Activated CD8-positive, alpha-beta memory T cell treated with anti-CD3 and anti-CD28 coated beads, Interleukin-2, amount 50 U/mL, for 4 hours (primary cell): ENCODE measurements at regions not wholly inside any gene's neighbourhood (a gene's known extent, or its start where the extent isn't known, plus 50 kb on each side); places are given as distances from the start of the nearest gene placed in this dataset.
"Not testable (repeated sequence)": the region's sequence is repeated elsewhere in the genome, so short reads cannot be mapped to it uniquely, and the experiment has no call there.

ENCODE experiments used
- DNase-seq: peaks from one replicate; pipeline ENCODE4 v3.0.0-alpha.2; 2020

- not testable (repeated sequence) for DNase-seq
These were observed 974.5 kb downstream of the MCTP2 start for GRCh38 chr15:95205830-95206229.

- no peak for DNase-seq
These were observed 976.7 kb downstream of the MCTP2 start for GRCh38 chr15:95208071-95208470.

DNA sequence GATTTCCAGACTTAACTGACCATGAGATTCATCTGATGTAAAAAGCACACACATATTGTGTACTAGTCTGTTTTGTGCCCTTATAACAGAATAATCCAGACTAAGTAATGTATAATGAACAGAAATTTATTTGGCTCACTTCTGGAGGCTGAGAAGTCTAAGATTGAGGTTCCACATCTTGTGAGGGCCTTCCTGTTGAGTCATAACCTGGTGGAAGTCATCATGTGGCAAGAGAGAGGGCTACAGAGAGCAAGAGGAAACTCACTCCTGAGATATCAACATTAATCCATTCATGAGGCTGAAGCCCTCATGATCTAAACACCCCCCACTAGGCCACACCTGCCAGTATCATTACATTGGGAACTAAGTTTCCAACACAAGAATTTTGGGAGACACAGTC, 977.6 kb downstream of the MCTP2 start:
- DNase-seq = no peak

DNA sequence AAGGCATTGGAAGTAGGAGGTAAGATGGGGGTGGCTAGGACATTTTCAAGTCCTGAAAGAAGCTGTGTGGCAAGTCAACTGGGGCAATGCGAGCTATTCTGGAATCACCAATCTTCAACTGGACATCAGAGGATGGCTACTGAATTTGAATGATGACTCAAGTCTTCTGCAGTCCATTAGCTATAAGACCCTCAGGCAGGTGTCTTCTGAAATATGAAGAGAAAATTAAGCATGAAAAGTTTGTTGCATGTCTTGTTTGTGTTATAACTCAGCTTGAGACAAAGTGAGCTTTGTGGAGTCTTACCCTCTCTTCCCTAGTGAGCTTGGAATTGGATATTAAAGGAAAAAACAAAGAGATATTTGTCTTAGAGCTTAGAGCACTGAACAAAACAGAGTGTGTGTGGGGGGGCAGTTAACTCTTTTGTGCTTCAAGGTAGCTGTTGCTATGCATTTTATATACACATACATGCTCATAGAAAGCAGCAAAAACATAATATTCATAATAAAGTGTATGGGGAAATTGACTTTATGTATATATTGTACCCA, 979.1 kb downstream of the MCTP2 start:
- DNase-seq = no peak

GRCh38 chr15:95215017-95215416, 983.7 kb downstream of the MCTP2 start:
- no peak for DNase-seq

- no peak for DNase-seq
These were observed 995.5 kb downstream of the MCTP2 start for GRCh38 chr15:95226835-95227234.

DNA sequence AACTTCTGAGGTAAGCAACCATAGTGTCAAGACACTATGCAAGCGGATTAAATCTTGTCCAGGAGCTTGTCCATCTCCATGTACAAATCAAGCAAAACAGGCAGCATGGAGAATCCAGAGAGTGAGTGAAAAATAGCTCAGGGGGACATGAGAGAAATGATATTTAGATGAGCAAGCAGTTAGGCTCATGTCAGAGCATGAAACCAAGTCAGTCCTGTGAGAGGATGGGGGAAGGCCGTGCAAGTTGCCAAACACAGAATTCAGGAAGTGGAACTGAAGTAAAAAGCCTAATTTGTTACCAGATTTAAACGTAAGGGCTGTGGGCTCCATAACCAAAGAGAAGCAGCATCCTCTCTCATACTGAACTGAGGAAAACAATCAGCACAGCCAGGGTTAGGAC, 995.9 kb downstream of the MCTP2 start:
- no peak for DNase-seq

- no peak for DNase-seq
These were observed 997.6 kb downstream of the MCTP2 start for GRCh38 chr15:95228856-95229555.

- DNase-seq = no peak
These were observed 1003.7 kb downstream of the MCTP2 start for GRCh38 chr15:95235033-95235432.

DNA sequence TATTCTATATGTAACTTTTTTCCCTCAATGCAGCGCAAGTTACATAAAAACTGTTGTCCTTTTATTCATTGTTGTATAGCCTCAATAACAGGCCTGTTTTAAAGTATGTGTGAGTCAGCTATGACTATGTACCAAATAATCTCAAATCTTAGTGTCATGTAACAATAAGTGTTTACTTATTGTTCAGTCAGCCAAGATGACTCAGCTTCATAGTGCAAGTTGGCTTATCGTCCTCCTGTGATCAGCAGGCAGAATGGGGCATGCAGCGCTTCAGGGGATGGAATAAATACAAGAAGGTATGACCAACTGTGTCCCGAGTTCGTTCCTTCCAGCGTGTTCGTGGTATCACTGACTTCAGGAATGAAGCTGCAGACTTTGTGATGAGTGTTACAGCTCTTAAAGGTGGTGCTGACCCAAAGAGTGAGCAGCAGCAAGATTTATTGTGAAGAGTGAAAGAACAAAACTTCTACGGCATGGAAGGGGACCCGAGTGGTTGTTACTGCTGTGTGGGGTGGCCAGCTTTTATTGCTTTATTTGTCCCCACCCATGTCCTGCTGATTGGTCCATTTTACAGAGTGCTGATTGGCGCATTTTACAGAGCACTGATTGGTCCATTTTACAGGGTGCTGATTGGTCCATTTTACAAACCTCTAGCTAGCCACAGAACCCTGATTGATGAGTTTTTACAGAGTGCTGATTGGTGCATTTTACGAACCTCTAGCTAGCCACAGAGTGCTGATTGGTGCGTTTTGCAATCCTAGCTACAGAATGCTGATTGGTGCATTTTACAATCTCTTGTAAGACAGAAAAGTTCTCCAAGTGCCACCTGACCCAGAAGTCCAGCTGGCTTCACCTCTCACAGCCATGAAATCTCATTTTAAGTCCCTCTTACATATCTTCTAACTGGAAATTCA, 1016.0 kb downstream of the MCTP2 start:
- no peak for DNase-seq

DNA sequence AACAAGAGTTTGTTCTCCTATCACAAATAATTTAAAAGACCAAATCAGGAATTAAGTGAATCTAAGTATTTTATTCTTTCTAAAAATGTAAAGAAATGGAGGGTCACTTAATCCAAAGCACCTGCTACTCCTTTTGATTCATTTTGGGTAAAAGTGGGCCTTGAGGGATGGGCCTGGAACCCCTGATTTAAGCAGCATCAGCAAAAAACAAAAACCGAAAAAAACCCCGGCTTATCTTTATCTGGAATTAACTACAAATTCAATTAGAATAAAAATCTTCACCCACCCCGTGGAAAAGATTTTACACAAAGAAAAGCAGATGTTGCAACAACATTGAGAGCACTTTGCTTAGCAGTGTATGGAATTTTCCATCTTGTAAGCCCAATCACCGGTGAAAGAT, 1018.2 kb downstream of the MCTP2 start:
- no peak for DNase-seq

DNA sequence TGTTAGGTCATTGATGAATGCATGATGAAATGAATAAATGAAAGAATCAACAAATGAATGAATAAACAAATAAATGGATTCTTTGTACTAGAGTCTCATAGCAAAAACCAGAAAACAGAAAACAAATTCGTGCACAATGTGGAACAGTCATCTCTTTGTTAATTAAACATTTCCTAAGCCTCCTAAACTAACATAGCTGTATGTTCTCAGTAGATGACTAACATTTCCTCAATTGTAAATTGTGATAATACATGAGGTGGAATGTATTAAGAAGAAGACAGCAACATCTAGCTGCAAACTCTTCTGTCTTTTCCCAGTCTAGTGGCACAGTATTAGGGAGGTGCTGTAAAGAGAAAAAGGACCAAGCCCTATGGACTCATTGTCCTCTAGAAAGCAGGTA, 1021.0 kb downstream of the MCTP2 start:
- DNase-seq = no peak

DNA sequence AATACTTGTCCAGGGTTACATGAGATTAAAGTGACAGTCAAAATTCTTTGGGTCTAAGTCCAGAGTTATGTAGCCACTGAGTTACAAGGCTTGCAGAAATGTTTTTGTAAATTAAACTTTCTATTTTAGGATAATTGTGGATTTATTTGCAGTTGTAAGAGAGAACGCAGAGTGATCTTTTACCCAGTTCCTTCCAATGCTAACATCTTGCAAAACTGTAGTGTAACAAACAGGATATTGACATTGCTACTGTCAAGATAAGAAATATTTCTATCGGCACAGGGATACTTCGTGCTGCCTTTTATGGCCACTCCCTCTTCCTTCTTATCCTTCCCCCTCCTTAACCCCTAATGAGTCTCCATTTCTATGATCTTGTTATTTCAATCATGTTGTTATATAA, 1022.9 kb downstream of the MCTP2 start:
- DNase-seq = no peak

DNA sequence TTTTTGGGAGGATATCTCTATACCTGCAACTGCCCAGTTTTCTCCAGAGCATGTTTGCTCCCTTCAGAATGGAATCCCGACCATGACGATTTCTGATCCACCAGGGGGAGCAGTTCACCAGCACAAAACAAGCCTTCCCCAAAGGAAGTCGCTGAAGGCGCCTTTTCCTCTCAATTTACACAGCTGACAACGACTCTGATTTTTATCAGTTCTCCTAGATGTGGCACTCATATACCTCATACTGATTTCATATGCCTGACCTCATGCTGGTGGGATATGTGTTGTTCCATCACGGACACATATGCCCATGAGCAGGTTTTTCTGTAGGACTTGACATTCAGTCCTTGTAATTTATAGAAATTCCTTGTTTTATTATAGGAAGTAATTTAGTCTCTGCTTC, 1028.2 kb downstream of the MCTP2 start:
- peak; percentile 32 for DNase-seq

DNA sequence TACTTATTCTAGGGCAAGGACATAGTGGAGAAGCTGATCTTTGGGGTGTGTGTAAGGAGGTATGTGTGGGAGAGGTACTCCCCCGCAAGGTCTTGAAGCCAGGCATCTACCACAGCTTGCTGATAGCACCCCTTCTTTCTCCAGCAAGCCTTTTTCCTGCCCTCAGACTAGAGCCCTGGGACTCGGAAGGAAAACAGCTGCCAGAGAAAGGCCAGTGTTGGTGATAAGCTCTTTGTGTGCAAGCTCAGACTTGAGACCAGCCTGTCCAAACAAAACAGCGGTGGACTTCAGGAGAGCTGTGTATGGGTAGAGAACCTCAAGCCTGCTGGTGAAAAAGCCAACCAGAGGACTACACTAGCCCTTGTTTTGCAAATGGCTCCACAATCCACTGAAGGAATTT, 1028.6 kb downstream of the MCTP2 start:
- DNase-seq = no peak

- no peak for DNase-seq
These were observed 1029.5 kb downstream of the MCTP2 start for GRCh38 chr15:95260856-95261255.

DNA sequence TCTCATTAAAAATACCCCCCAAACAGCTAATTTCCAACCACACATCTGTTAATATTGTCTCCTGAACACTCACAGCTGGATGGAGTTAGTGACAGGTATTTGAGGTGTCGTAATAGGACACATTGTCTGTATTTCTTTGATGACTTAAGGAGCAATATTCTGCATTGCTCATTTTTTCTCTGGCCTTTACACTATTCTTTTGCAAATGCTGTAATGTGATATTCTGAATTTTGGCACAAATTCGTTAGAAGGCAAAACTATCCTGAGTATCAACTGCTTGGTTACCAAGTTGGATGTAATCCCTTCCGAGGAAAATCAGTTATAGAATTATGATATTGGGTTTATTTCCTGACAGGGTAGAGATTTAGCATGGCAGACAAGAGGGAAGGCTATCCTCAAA, 1030.2 kb downstream of the MCTP2 start:
- DNase-seq = no peak

DNA sequence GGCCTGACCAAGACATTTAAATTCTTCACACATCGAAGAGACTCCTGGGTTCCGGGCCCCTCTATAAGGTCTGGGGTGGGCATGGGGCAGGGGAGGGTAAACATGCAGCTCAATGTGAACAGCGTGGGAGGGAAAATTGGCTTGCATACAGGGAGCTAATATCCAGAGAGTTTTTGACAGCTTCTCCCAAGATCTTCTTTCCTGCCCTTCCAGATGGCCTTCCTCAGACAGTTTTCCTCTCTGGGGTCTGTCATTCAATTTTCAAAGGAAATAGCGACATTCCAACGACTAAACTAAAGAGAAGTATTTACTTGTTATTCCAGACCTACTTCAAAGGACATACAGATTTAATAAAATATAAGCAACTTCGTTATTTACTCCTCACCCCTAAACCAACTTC, 1030.6 kb downstream of the MCTP2 start:
- no peak for DNase-seq

- DNase-seq = no peak
These were observed 1031.7 kb downstream of the MCTP2 start for GRCh38 chr15:95262866-95263564.

DNA sequence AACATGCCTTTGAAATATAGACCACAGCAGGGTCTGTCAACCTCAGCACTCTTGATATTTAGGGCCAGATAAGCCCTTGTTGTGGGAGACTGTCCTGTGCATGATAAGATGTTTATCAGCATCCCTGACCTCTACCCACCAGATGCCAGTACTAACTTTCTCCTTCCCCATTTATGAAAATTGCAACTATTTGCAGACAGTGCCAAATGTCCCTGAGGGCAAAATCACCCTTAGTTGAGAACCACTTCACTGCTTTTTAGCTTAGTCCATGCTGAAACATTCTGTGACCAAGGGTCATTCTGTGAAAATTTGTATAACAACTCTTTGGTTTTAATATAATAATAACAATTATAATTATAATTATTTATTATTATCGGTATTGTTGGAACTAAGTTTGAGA, 1032.4 kb downstream of the MCTP2 start:
- DNase-seq = no peak

GRCh38 chr15:95265419-95265997, 1034.1 kb downstream of the MCTP2 start:
- DNase-seq = no peak

DNA sequence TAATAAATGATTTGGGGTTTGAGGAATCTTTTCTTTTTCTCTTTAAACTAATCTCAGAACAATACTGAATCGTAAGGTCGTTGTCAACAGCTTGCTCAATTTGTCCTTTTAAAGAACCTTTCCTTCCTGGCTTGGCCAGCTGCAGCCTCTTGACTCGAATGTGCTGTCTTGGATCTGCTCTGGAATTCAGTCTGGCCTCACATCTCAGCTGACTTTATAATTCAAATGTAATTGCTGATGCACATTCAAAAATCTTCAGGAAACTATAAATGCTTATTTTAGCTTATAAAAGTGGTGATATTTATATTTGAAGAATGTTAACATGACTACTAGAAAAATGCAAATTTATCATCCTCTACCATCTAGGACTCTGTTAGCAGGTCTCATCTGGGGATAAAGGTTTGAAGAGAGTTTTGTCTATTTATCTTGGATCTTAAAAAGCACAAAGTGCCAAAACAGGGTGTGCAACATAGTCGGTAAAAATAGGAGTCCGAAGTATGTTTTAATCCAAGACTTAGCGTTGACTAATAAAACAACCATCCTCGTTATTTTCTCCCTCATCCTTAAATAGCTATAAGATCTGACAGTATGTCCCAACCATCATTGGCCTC, 1035.2 kb downstream of the MCTP2 start:
- no peak for DNase-seq

GRCh38 chr15:95267481-95267880, 1036.1 kb downstream of the MCTP2 start:
- DNase-seq = no peak
